CD4-positive, CD25-positive, alpha-beta regulatory T cell (primary cell): ENCODE measurements at regions not wholly inside any gene's neighbourhood (a gene's known extent, or its start where the extent isn't known, plus 50 kb on each side); places are given as distances from the start of the nearest gene placed in this dataset.

Source experiments
- ATAC-seq, 2 donors: fragments of 150-1000 bp; cut with Tn5 transposase; one replicate each; pipeline ENCODE4 v1.10.0; 2021; ENCODE audit warnings: low read depth in 2 of 2, moderate number of reproducible peaks in 2 of 2, moderate library complexity in 1 of 2
- DNase-seq, 3 donors: peaks; one replicate each; pipeline versions ENCODE4 v3.0.0 to v3.0.0-alpha.2; 2012 to 2022; ENCODE audit warnings: mixed read lengths in 1 of 3
- H3K27ac ChIP-seq: one replicate; pipeline ENCODE4 v1.7.0; 2013; ENCODE audit warnings: mild to moderate bottlenecking, low read length; ENCODE audit not compliant: insufficient read depth, poor library complexity, severe bottlenecking
- H3K27me3 ChIP-seq: one replicate; pipeline ENCODE4 v1.7.0; 2013; ENCODE audit warnings: low read length; ENCODE audit not compliant: control insufficient read depth, insufficient read depth
- H3K36me3 ChIP-seq: one replicate; pipeline ENCODE4 v1.7.0; 2013; ENCODE audit warnings: mild to moderate bottlenecking, low read length, moderate library complexity; ENCODE audit not compliant: control insufficient read depth, insufficient read depth
- H3K4me1 ChIP-seq: 2 replicates; pipeline ENCODE4 v1.7.0; 2013; ENCODE audit warnings: mild to moderate bottlenecking, low read length; ENCODE audit not compliant: insufficient read depth, control insufficient read depth, poor library complexity, severe bottlenecking
- H3K4me3 ChIP-seq: one replicate; pipeline ENCODE4 v1.7.0; 2013; ENCODE audit warnings: low read depth, mild to moderate bottlenecking, low read length, moderate library complexity
- H3K9me3 ChIP-seq, 2 experiments: 1 replicate in 1 of 2; 2 replicates in 1 of 2; pipeline ENCODE4 v1.7.0; 2013; ENCODE audit warnings: low read length in 2 of 2, mild to moderate bottlenecking in 1 of 2, moderate library complexity in 1 of 2; ENCODE audit not compliant: control insufficient read depth in 2 of 2
- H3K27ac Mint-ChIP-seq, 3 donors: one replicate each; pipeline ENCODE4 v1.8.0; 2020 to 2022; ENCODE audit warnings: mild to moderate bottlenecking in 3 of 3, mixed read lengths in 3 of 3, moderate library complexity in 2 of 3
- H3K27me3 Mint-ChIP-seq: one replicate; pipeline ENCODE4 v1.8.0; 2022; ENCODE audit warnings: mild to moderate bottlenecking, mixed read lengths
- H3K36me3 Mint-ChIP-seq: one replicate; pipeline ENCODE4 v1.8.0; 2020; ENCODE audit warnings: mixed read lengths
- H3K4me1 Mint-ChIP-seq, 4 donors: one replicate each; pipeline ENCODE4 v1.8.0; 2020 to 2022; ENCODE audit warnings: mixed read lengths in 4 of 4, mild to moderate bottlenecking in 1 of 4
- H3K4me3 Mint-ChIP-seq, 4 donors: one replicate each; pipeline ENCODE4 v1.8.0; 2020 to 2022; ENCODE audit warnings: mild to moderate bottlenecking in 4 of 4, mixed read lengths in 4 of 4, moderate library complexity in 3 of 4
- H3K9me3 Mint-ChIP-seq, 7 donors: one replicate each; pipeline ENCODE4 v1.8.0; 2020 to 2022; ENCODE audit warnings: mixed read lengths in 7 of 7, mild to moderate bottlenecking in 3 of 7, moderate library complexity in 2 of 7

GRCh38 chr11:116188350-116188749, 584.4 kb downstream of the BUD13 start:
- no peaks in the 10 kb centered on the region for H3K4me1 Mint-ChIP-seq
- Histone ChIP-seq H3K4me1 (no peaks in the 10 kb centered on the region), H3K9me3 (no peaks in the 10 kb centered on the region), H3K4me3 (no peak overlapping the region), H3K27ac (no peak overlapping the region), H3K36me3 (no peaks in the 10 kb centered on the region), H3K27me3 (no peaks in the 10 kb centered on the region)
- H3K27me3 Mint-ChIP-seq: peaks cover 15% of the 10 kb centered on the region
- ATAC-seq (no peak), DNase-seq (no peak)
- no peak overlapping the region for H3K4me3 Mint-ChIP-seq
- no peak overlapping the region for H3K27ac Mint-ChIP-seq
- H3K9me3 Mint-ChIP-seq: peaks cover 0 to 5% (median 0%) of the 10 kb centered on the region in 7 donors
- H3K36me3 Mint-ChIP-seq: no peaks in the 10 kb centered on the region

GRCh38 chr11:116187026-116187425, 585.8 kb downstream of the BUD13 start:
- no peaks in the 10 kb centered on the region for H3K27me3 ChIP-seq
- no peak overlapping the region for H3K27ac ChIP-seq
- ATAC-seq (no peak), DNase-seq (no peak)
- no peaks in the 10 kb centered on the region for H3K36me3 ChIP-seq
- Mint-ChIP-seq H3K36me3 (no peaks in the 10 kb centered on the region), H3K4me3 (no peak overlapping the region), H3K27ac (no peak overlapping the region), H3K9me3 (peaks cover 0 to 5% (median 0%) of the 10 kb centered on the region in 7 donors), H3K4me1 (no peaks in the 10 kb centered on the region), H3K27me3 (peaks cover 4% of the 10 kb centered on the region)
- H3K4me1 ChIP-seq: no peaks in the 10 kb centered on the region
- no peak overlapping the region for H3K4me3 ChIP-seq
- H3K9me3 ChIP-seq: no peaks in the 10 kb centered on the region

GRCh38 chr11:116185551-116185950, 587.2 kb downstream of the BUD13 start:
- H3K9me3 Mint-ChIP-seq: peaks cover 0 to 5% (median 0%) of the 10 kb centered on the region in 7 donors
- no peaks in the 10 kb centered on the region for H3K4me1 Mint-ChIP-seq

GRCh38 chr11:116184763-116185162, 588.0 kb downstream of the BUD13 start:
- no peaks in the 10 kb centered on the region for H3K27me3 ChIP-seq
- no peak overlapping the region for H3K27ac Mint-ChIP-seq
- no peaks in the 10 kb centered on the region for H3K27me3 Mint-ChIP-seq
- no peak for DNase-seq
- H3K27ac ChIP-seq: no peak overlapping the region
- no peak for ATAC-seq
- H3K36me3 ChIP-seq: no peaks in the 10 kb centered on the region
- H3K36me3 Mint-ChIP-seq: no peaks in the 10 kb centered on the region
- H3K4me1 ChIP-seq: no peaks in the 10 kb centered on the region
- peaks cover 0 to 6% (median 0%) of the 10 kb centered on the region in 7 donors for H3K9me3 Mint-ChIP-seq
- no peak overlapping the region for H3K4me3 ChIP-seq
- no peaks in the 10 kb centered on the region for H3K4me1 Mint-ChIP-seq
- H3K9me3 ChIP-seq: no peaks in the 10 kb centered on the region
- H3K4me3 Mint-ChIP-seq: no peak overlapping the region

More at GRCh38 chr11:116185551-116185950, 587.2 kb downstream of the BUD13 start:
- no peak overlapping the region for H3K4me3 ChIP-seq
- no peaks in the 10 kb centered on the region for H3K36me3 Mint-ChIP-seq
- ATAC-seq: no peak
- H3K4me1 ChIP-seq: no peaks in the 10 kb centered on the region
- H3K27me3 Mint-ChIP-seq: no peaks in the 10 kb centered on the region
- no peak for DNase-seq
- H3K4me3 Mint-ChIP-seq: no peak overlapping the region
- H3K27ac ChIP-seq: no peak overlapping the region
- no peak overlapping the region for H3K27ac Mint-ChIP-seq
- no peaks in the 10 kb centered on the region for H3K9me3 ChIP-seq
- no peaks in the 10 kb centered on the region for H3K36me3 ChIP-seq
- no peaks in the 10 kb centered on the region for H3K27me3 ChIP-seq

GRCh38 chr11:116182356-116182966, 590.3 kb downstream of the BUD13 start:
- no peak overlapping the region for H3K27ac ChIP-seq
- DNase-seq: no peak
- ATAC-seq: no peak
- Mint-ChIP-seq H3K27me3 (no peaks in the 10 kb centered on the region), H3K27ac (peak overlapping the region in 1 of 3 donors; percentile 22), H3K4me1 (no peaks in the 10 kb centered on the region), H3K9me3 (peaks cover 0 to 3% (median 0%) of the 10 kb centered on the region in 7 donors), H3K4me3 (no peak overlapping the region), H3K36me3 (no peaks in the 10 kb centered on the region)
- no peak overlapping the region for H3K4me3 ChIP-seq
- no peaks in the 10 kb centered on the region for H3K36me3 ChIP-seq
- no peaks in the 10 kb centered on the region for H3K9me3 ChIP-seq
- no peaks in the 10 kb centered on the region for H3K4me1 ChIP-seq
- H3K27me3 ChIP-seq: no peaks in the 10 kb centered on the region

GRCh38 chr11:116180806-116181600, 591.8 kb downstream of the BUD13 start:
- H3K36me3 ChIP-seq: no peaks in the 10 kb centered on the region
- Mint-ChIP-seq H3K27ac (no peak overlapping the region), H3K4me1 (peaks cover 0 to 2% (median 0%) of the 10 kb centered on the region in 4 donors), H3K27me3 (no peaks in the 10 kb centered on the region), H3K36me3 (no peaks in the 10 kb centered on the region), H3K4me3 (no peak overlapping the region), H3K9me3 (peaks cover 0 to 3% (median 0%) of the 10 kb centered on the region in 7 donors)
- ATAC-seq: no peak
- H3K9me3 ChIP-seq: no peaks in the 10 kb centered on the region
- H3K27ac ChIP-seq: no peak overlapping the region
- no peak overlapping the region for H3K4me3 ChIP-seq
- H3K27me3 ChIP-seq: no peaks in the 10 kb centered on the region
- H3K4me1 ChIP-seq: no peaks in the 10 kb centered on the region
- DNase-seq: no peak

GRCh38 chr11:116179401-116179800, 593.4 kb downstream of the BUD13 start:
- H3K36me3 Mint-ChIP-seq: no peaks in the 10 kb centered on the region
- H3K27ac ChIP-seq: no peak overlapping the region
- no peak overlapping the region for H3K4me3 Mint-ChIP-seq
- H3K36me3 ChIP-seq: no peaks in the 10 kb centered on the region
- DNase-seq: no peak
- H3K4me3 ChIP-seq: no peak overlapping the region
- peaks cover 0 to 2% (median 0%) of the 10 kb centered on the region in 7 donors for H3K9me3 Mint-ChIP-seq
- no peaks in the 10 kb centered on the region for H3K27me3 ChIP-seq
- no peak overlapping the region for H3K27ac Mint-ChIP-seq
- ATAC-seq: no peak
- H3K27me3 Mint-ChIP-seq: no peaks in the 10 kb centered on the region
- H3K4me1 ChIP-seq: no peaks in the 10 kb centered on the region
- no peaks in the 10 kb centered on the region for H3K9me3 ChIP-seq
- peaks cover 0 to 2% (median 0%) of the 10 kb centered on the region in 4 donors for H3K4me1 Mint-ChIP-seq
